22Rv1 (cell line): ENCODE measurements at regions not wholly inside any gene's neighbourhood (a gene's known extent, or its start where the extent isn't known, plus 50 kb on each side); places are given as distances from the start of the nearest gene placed in this dataset.

Experiments used
- H3K27ac ChIP-seq: fragments of 450-650 bp; 2 replicates; pipeline ENCODE4 v1.5.1; 2017
- CTCF ChIP-seq: fragments of 450-650 bp; IDR thresholded peaks from 2 replicates; pipeline ENCODE4 v1.5.1; 2017; ENCODE audit warnings: mild to moderate bottlenecking
- ZFX ChIP-seq: fragments of 450-650 bp; IDR thresholded peaks from 2 replicates; pipeline ENCODE4 v1.6.1; 2017; ENCODE audit warnings: antibody characterized with exemption, borderline replicate concordance

GRCh38 chr2:147774805-147775204 is 70.0 kb upstream of the ACVR2A start:
- H3K27ac ChIP-seq, result no peak overlapping the region
- TF ChIP-seq ZFX, result no peak
- TF ChIP-seq CTCF, result no peak

GRCh38 chr2:147773479-147773878 is 71.3 kb upstream of the ACVR2A start:
- TF ChIP-seq ZFX (no peak), CTCF (no peak)
- no peak overlapping the region for H3K27ac ChIP-seq

- TF ChIP-seq CTCF (no peak), ZFX (no peak)
- H3K27ac ChIP-seq, result no peak overlapping the region
These were observed 72.0 kb upstream of the ACVR2A start for GRCh38 chr2:147772781-147773180.

GRCh38 chr2:147763861-147764260 is 81.0 kb upstream of the ACVR2A start:
- no peak overlapping the region for H3K27ac ChIP-seq
- TF ChIP-seq CTCF, result no peak
- TF ChIP-seq ZFX, result no peak

GRCh38 chr2:147760984-147761383 is 83.8 kb upstream of the ACVR2A start:
- TF ChIP-seq ZFX (no peak), CTCF (no peak)
- H3K27ac ChIP-seq, result no peak overlapping the region

GRCh38 chr2:147759536-147759935 is 85.3 kb upstream of the ACVR2A start:
- TF ChIP-seq CTCF, result no peak
- TF ChIP-seq ZFX, result no peak
- no peak overlapping the region for H3K27ac ChIP-seq

- TF ChIP-seq ZFX (no peak), CTCF (no peak)
- H3K27ac ChIP-seq, result no peak overlapping the region
These were observed 86.0 kb upstream of the ACVR2A start for GRCh38 chr2:147758821-147759220.
